NCI-H446 (cell line): ENCODE measurements at regions not wholly inside any gene's neighbourhood (a gene's known extent, or its start where the extent isn't known, plus 50 kb on each side); places are given as distances from the start of the nearest gene placed in this dataset.
"Not testable (repeated sequence)": the region's sequence is repeated elsewhere in the genome, so short reads cannot be mapped to it uniquely, and the experiment has no call there.

Experiments used
- DNase-seq, 2 experiments: peaks; one replicate each; lab custom pipeline; 2025; lab: John Stamatoyannopoulos, UW

DNA sequence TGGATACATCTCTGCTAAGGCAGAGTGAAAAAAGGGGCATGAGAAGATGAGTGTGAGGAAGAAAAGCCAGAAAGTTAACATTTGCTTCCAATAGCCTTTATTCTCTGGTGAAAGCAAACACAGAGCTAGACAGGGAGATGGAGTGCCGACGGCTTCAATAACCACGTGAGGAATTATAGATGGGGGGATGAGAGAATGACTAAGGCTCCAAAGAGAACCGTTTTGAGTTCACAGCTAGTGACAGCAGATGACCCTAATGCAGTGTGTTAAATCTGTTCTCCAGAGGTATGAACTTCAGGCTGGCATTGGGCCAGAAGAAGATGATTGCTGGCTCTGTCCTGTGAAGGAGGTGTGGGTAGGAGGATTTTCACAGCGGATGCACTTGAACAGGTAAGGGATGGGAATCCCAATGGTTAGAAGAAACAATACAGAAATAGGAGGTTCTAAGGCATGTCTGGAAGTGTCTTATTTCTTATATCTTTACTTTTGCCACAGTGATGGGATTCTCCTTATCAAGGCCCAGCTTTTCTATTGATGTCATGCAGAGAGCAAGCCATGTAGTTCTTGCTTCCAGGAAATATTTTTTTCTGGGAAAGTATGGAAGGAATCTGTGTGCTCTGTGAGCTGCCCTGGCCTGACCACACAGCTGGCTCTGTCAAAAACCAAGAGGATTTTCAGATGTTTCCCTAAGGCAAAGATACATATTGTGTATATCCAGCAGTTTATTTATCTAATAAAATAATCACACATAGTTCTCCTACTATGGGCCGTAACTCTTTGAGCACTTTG lies 573.8 kb downstream of the LTN1 start:
- DNase-seq, result no peak

DNA sequence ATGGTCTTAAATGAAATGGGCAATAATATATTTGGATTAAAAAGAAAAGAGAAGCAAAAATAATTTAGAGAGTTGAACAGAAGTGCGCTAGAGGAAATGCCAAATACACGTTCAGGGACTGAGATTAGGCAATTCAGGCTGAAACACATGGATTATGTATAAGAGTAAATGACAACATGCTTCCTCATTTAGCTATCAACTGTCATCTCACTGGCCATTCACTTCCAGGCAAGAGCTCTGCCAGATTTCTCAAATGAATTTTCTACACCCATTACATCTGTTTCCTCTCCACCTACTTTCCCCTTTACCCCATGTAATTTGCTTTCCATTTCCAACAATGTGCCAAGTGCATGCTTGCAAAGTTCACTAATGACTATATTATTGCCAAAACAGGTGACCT lies 582.4 kb downstream of the LTN1 start:
- DNase-seq, result no peak

DNA sequence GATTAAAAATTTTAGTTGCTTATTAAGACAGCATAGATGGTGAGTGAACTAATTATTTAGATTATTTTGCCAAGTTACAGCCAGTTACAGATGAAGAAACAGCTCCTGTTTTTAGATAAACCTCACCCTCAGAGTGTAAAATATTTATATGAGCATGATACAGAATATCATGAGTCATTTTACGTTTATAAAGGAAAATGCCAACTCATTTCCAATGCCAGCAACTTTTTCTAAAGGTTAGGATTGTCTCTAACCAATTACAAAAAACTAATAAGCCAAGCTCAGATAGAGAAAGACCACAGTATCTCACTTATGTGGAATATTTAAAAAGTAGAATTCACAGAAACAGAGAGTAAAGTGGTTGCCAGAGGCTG lies 590.1 kb downstream of the LTN1 start:
- no peak for DNase-seq

DNA sequence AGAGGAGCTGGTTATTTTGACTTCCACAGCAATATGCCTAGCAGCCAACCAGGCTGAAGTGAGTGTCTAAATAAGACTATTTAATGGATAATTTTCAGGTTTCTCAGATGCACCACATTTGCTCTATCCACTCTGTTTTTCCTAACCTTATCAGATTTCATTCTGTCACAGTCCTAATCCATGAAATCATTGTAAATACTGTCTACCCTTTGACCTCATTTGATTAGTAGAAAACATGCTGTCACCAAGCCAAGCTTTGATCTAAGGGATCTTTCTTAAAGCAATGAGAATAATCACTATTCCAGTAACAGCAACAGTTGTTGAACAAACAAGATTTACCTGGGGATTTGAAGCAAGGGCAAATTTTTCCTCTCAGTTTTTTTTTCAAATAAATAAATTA lies 595.6 kb downstream of the LTN1 start:
- DNase-seq, result no peak

DNA sequence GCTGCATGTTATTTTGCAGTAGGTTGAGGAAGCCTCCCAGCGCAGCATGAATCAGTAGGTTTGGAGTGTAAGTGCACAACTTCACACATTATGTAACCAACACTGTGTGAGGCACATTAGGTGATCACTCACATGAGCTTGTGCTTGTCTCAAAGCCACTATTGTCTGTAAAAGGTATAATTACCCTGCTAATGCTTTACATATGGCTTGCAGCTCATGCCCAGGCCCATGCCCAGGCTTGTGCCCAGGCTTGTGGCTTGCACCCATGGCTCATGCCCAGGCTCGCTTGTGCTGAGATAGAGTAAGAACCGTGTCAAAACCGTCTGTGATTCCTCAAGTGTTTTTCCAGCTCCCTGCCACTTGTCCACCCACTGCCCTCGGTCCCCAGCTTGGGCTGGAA lies 596.3 kb downstream of the LTN1 start:
- DNase-seq, result no peak

DNA sequence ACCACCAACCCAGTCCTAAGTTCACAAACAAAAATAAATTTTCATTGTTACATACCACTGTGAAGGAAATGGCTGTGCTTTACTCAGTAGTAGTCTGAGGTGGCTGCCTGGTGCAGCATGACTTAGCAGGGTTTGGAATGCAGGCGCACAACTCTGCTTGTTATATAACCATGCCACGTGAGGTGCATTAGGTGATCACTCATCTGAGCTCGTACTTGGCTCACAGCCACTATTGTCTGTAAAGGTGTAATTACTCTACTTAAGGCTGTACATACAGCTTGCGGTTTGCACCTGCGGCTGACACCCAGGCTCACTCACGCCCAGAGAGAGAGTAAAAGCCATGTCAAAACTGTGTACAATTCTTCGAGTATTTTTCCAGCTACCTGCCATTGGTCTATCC lies 599.4 kb downstream of the LTN1 start:
- no peak for DNase-seq

DNA sequence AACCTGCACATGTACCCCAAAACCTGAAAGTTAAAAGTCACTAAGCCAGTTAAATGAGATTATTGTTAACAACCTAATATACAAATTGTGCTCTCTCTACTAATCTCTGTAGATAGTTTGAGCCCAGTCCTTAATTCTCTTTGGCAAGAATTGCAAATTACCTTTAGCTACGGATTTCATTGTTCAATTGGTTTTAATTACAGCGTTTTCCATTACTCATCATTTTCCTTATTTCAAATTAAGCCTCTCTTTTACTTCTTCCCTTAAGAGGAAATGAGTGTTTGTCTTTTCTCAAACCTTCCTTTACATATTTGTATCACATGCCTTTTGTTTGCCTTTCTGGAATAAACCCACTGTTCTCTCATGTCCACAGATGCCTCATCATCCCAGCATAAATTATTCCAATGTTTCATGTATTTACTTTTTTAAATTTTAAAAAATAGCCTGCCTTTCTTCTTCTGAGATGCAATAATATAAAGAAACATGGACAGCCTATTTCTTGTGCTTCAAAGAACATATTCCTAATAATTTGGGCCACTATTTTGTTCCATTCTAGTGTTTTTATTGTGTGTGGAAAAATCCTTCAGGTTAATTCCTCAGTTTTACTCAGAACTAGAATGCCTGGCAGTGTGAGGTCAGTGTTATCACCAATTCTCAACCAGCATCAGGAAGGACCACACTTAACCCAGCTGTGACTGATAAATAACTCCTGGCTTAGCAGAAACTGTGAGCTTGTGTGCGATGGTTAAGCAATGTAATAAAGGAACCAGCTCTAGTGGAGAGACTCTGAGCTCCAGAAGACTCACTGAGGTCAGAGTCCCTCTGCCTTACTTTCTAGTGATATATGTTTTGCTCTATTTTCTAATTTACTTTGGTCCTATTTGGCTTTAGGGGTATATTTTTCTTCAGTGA lies 600.5 kb downstream of the LTN1 start:
- DNase-seq, result no peak

DNA sequence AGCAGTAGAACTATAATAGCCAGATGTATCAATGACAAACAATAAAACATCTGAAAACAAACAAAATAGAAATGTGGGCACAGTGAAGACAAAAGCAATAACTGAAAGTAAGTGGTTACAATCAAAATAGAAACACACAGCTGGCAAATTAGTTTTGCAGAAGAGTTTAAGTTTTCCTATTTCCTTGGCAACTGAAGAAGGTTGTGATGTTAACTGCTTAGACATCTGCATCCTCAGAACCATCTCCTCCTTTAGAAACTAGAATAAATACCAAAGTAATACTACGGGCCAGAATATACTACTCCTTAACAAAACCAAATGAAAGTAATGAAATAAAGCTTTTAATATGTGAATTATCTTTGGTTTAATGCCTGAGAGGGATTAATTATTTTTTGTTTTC lies 605.5 kb downstream of the LTN1 start:
- no peak for DNase-seq

DNA sequence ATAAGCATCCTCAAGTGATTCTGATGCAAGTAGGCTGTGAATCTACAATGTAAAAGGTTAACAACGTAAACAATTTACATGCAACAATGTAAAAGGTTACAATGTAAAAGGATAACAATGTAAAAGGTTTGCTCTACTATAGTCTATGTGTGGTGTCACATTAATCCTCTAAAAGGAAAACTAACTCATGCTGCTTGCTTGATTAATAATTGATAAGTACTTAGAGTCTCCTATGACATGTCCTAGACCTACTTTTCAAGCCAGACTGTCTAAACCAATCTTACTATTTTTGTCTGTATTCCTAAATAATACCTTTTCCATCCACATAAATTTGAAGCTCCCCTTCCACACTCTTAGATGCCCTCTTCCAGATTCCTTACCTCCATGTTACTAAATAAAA lies 606.8 kb downstream of the LTN1 start:
- no peak for DNase-seq

DNA sequence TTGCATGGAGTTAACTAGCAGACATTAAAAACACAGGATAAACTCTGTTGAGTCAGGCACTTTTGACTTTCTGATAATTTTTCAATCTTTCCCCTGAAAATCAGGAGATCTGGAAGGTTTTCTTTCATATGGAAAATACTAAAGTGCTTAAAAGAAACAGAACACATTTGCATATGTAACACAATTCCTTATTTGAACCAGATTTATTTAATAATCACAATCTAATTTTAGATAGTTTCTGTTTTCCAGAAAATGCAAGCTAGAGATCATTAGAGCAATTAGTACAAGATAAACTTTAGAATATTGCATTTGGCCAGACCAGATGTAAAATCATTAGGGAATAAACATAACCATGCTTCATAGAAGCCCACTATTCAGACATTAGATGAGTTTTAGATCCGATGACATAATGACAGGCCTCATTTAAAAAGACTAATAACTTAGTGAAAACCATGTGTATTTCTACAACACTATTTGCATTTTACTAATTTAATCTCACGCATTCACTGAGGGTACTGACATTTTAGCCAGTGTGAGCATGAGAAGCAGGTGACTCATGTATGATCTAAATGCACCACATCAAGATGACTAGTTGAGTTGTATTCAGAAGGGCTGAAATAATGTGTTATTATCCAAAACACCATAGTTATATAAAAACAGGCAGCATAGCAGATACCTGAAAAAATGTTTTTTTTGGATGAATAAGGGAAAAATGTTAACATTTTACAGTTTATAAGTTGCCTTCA lies 611.5 kb downstream of the LTN1 start:
- DNase-seq, result not testable (repeated sequence)

DNA sequence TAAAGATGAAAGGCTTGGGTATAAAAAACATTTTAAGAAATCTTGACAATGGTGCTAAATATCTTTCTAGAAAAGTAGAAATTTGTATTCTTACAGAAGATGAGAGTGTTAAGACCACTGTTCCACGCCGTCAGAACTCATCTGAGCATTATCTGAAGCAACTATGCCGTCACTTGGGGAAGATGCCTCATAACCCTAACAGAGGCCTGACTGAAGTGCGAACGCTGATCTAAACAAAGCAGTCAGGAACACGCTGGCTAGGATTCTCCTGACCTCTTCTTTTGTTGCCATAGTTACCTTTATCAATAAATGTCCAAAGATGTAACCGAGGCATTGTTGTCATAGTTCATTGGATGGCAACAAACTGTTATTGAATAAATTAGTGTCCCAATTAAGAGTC lies 612.4 kb downstream of the LTN1 start:
- DNase-seq, result no peak

DNA sequence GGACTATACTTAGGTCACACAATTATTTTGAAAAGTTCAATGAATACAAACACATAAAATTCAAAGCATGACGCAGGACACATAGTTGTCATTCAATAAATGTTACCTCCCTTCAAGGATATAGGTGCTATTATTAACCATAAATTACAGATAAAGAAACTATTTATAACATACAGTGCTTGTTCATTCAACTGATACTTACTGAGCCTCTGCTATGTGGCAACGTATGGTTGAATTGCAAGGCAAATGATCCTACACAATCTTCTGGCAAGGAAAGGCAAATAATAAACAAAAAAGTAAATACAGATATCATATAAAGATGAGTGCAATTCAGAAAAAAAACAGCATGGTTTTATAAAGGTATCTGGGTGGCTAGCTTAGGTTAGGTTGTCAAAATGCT lies 614.7 kb downstream of the LTN1 start:
- no peak for DNase-seq

DNA sequence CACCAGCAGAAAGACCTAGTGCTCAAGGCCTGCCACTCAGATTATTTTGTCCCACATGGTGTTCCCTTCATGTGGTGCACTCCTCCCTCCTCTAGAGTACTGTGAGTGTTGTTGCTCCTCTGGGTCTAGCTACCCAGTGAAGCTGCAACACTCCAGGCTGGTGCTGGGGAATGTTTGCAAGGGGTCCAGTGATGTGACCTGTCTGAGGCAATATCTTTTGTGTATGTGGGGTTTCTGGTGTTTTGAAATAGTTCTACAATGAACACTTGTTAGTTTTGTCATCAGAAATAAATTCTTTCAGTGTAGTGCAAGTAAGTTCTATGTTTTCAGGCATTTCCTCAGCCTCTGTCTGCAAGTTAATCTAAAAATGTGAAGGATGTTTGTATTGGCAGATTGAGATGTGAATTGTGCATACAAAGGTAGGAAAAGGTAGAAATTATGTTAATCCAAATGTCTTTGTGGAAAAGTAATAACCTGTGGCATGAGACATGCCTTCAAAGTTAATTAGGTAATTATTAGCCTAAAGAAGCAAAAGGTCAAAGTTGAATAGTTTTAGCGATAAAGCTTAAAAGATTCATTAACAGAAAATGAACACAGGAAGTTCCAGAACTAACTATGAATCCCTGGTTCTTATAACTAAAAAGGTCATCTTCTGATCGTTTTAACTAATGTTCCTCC lies 616.8 kb downstream of the LTN1 start:
- DNase-seq, result no peak

DNA sequence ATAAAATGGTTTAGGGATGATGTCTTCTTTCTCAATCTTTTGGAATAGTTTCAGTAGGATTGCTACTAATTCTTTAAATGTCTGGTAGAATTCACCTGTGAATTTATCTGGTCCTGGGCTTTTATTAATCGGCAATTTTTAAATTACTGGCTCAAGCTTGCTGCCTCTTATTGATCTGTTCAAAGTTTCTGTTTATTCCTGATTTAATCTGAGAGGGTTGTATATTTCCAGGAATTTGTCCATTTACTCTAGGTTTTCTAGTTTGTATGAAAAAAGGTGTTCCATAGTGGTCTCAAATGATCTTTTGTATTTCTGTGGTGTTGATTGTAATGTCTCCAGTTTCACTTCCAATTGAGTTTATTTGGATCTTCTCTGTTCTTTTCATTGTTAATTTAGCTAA lies 617.8 kb downstream of the LTN1 start:
- DNase-seq, result no peak

DNA sequence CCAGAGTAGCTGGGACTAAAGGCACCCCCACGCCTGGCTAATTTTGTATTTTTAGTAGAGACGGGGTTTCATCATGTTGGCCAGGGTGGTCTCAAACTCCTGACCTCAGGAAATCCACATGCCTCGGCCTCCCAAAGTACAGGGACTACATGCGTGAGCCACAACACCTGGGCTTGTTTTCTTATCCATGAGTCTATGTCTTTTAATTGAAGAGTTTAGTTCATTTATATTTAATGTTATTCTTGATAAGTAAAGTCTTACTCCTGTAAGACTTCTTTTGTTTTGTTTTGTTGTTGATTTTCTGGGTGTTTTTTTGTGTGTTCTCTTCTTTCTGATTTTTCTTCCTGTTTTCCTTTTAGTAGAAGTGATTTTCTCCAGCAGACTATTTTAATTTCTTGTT lies 621.0 kb downstream of the LTN1 start:
- DNase-seq, result no peak

DNA sequence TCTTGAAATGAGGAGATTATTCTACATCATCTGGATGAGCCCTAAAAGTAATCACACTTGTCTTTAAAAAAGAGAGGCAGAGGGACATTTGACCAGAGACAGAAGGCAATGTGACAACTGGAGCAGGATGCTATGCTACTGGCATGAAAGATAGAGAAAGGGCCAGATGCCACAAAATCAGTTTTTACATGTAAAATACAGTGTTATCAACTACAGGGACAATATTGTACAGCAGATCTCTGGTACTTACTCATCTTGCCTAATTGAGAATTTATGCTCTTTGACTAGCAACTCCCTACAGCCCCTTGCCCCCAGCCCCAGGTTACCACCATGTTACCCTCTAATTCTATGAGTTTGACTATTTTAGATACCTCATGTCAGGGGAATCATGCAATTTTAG lies 633.4 kb downstream of the LTN1 start:
- no peak for DNase-seq

DNA sequence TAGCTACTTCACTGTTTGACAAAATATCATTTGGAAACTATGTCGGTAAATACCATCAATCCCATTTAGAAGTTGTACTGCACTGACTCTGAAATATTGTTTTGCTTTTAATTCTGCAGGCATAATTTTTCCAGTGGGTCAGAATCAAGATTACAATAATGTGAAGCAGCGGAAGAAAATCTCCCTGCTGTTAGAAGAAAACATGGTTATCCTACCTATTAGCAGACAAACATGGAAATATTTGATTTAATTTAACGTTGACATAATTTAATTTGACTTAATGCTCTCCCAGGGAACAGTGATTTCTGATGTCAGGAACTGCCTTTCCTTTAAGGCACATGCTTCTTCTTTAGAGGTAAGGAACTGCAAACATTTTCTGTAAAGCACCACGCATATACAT lies 634.0 kb downstream of the LTN1 start:
- no peak for DNase-seq

DNA sequence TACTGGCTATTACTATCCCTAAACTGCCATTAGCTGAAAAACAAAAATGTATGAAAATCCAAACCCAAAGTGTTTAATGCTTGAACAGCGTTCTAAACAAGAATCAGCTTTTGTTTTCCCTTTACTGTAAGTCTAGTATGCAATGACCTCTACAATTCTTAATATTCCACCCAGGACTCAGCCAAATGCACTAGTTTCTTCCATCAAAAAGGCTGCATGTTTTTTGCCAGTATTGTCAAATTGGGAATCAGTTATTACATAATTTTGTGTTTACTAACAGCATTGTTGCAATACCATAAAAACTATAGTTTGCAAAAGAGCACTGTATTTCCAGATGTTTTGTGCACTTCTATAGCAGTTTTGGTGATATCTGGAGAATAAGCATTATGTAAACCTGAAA lies 634.5 kb downstream of the LTN1 start:
- no peak for DNase-seq

DNA sequence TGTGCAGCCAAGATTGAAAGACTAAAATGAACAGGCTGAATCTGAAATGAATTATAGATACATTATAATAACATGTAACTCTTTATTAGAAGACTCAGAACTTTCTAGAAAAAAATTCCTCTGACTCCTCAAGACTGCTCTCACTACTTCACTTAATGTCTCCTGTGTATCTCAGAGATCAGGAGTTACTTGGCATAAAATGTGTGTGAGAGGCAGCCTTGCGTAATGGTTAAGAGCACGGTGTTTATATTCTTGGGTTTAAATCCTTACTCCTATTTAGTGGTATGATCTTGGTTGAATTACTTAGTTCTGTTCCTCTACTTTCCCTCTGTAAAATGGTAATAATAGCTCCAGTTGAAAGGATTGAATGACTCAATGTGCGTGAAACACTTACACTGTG lies 634.9 kb downstream of the LTN1 start:
- DNase-seq, result no peak

DNA sequence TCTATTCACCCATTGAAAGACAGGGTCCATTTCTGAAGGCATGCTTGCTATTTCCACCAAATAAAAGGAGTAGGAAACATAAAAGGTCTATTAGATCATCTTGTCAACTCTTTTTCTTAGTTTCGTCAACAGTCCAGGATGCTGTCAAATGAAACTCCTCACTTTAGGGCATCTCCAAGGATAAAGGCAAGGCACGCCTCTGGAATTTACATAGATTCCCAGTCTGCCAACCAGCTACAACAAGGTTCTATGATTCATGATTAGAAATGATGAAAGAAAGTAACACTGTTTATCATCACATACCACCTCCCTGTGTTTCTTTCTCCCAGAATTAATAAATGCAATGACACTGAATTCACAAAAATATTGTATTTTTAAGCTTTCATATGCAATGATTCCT lies 636.3 kb downstream of the LTN1 start:
- no peak for DNase-seq

DNA sequence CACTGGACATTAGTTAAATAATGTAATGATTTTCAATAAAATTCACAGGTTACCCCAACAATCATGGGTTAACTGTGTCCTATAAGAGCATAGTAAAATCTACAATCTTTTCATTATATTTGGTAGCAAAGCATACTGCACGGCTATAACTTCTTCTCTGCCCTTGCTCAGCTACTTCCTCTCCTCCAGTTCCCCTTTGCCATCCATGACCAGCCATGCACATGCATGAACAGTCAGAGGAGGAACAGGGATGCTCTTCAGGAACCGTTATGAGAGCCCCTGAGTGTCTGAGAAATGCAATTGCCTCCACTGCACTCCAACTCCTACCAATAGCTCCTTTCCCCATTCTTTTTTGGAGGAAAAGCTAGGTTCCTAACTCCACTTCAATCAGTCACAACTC lies 646.7 kb downstream of the LTN1 start:
- DNase-seq, result no peak

DNA sequence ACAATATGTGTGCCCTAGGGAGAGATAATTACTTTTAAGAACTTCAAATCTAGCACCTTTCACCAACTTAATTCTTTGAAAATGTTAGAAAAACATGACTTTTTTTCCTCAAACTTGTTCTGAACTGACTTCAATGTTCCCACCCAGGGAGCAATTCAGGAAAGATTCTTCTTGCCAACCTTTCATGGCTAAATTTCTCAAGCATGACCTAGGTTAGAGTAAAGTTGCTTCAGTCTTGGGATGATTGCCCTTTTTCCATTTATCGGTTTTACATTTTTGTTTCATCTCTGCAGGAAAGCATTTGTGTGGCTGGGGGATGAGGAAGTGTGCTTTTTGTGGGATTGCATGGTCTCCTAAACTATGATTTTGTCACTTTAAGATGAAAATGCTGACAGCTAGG lies 647.7 kb downstream of the LTN1 start:
- DNase-seq, result no peak
